ENCODE measurements at regions not wholly inside any gene's neighbourhood (a gene's known extent, or its start where the extent isn't known, plus 50 kb on each side); places are given as distances from the start of the nearest gene placed in this dataset.
"Not testable (repeated sequence)": the region's sequence is repeated elsewhere in the genome, so short reads cannot be mapped to it uniquely, and the experiment has no call there.

- TF ChIP-seq CTCF (IDR thresholded peaks at IDR 0.05; ENCODE audit: low read depth, low read length), result no peak
- no peak overlapping the region for H3K4me3 ChIP-seq (ENCODE audit: low read depth, low read length)
Measured at GRCh38 chr2:75994759-75995158, 284.0 kb upstream of the GCFC2 start.

GRCh38 chr2:75988622-75989021 is 277.9 kb upstream of the GCFC2 start:
- H3K4me3 ChIP-seq (ENCODE audit: low read depth, low read length), result not testable (repeated sequence)

- no peak overlapping the region for H3K4me3 ChIP-seq (ENCODE audit: low read depth, low read length)
- TF ChIP-seq CTCF (IDR thresholded peaks at IDR 0.05; ENCODE audit: low read depth, low read length), result no peak
Measured at GRCh38 chr2:75986617-75987016, 275.9 kb upstream of the GCFC2 start.

- TF ChIP-seq CTCF (IDR thresholded peaks at IDR 0.05; ENCODE audit: low read depth, low read length), result no peak
- H3K4me3 ChIP-seq (ENCODE audit: low read depth, low read length), result no peak overlapping the region
Measured at GRCh38 chr2:75982719-75983118, 272.0 kb upstream of the GCFC2 start.

GRCh38 chr2:75964646-75965045 is 253.9 kb upstream of the GCFC2 start:
- no peak overlapping the region for H3K4me3 ChIP-seq (ENCODE audit: low read depth, low read length)
- no peak for TF ChIP-seq CTCF (IDR thresholded peaks at IDR 0.05; ENCODE audit: low read depth, low read length)

GRCh38 chr2:75960472-75961009 is 249.8 kb upstream of the GCFC2 start:
- no peak overlapping the region for H3K4me3 ChIP-seq (ENCODE audit: low read depth, low read length)
- TF ChIP-seq CTCF (IDR thresholded peaks at IDR 0.05; ENCODE audit: low read depth, low read length), result no peak

GRCh38 chr2:75959724-75960471 is 249.2 kb upstream of the GCFC2 start:
- no peak for TF ChIP-seq CTCF (IDR thresholded peaks at IDR 0.05; ENCODE audit: low read depth, low read length)
- no peak overlapping the region for H3K4me3 ChIP-seq (ENCODE audit: low read depth, low read length)

- TF ChIP-seq CTCF (IDR thresholded peaks at IDR 0.05; ENCODE audit: low read depth, low read length), result no peak
- no peak overlapping the region for H3K4me3 ChIP-seq (ENCODE audit: low read depth, low read length)
Measured at GRCh38 chr2:75954761-75955160, 244.0 kb upstream of the GCFC2 start.

All from WI38 (cell line).